Mucosa of descending colon (tissue), 3 donors: ENCODE measurements at regions not wholly inside any gene's neighbourhood (a gene's known extent, or its start where the extent isn't known, plus 50 kb on each side); places are given as distances from the start of the nearest gene placed in this dataset.
A peak's percentile ranks its signal among the peaks of the same experiment; 100 is the strongest.

Source experiments
- ATAC-seq: fragments of 200-7000 bp; cut with Tn5 transposase; one replicate; pipeline ENCODE4 v1.9.1; 2020; ENCODE audit warnings: mild to moderate bottlenecking, moderate library complexity
- DNase-seq, 3 donors: peaks; one replicate each; pipeline ENCODE4 v3.0.0-alpha.2; 2020
- H3K36me3 ChIP-seq: fragments of 200-600 bp; one replicate; pipeline ENCODE4 v1.8.0; 2021; ENCODE audit warnings: low read depth, mild to moderate bottlenecking
- H3K4me1 ChIP-seq: fragments of 200-600 bp; one replicate; pipeline ENCODE4 v1.8.0; 2021; ENCODE audit warnings: low read depth, mild to moderate bottlenecking
- H3K4me3 ChIP-seq: fragments of 200-600 bp; one replicate; pipeline ENCODE4 v1.8.0; 2021; ENCODE audit warnings: mild to moderate bottlenecking
- H3K9me3 ChIP-seq: fragments of 200-600 bp; one replicate; pipeline ENCODE4 v1.8.0; 2021; ENCODE audit warnings: mild to moderate bottlenecking
- CTCF ChIP-seq: fragments of 200-600 bp; IDR thresholded peaks from one replicate; pipeline ENCODE4 v1.8.0; 2022; ENCODE audit warnings: antibody characterized with exemption, mild to moderate bottlenecking
- intact Hi-C, 2 donors: fragments of 100-400 bp; cut with DNase I in 1 of 2; cut with micrococcal nuclease in 1 of 2; formaldehyde crosslinking; loops; one replicate each; pipeline versions ENCODE4 v1.11.0 to v1.11.1; 2022; cut with DNase I, micrococcal nuclease
- donor health status: DM: no; HTN: no; CAD: no; lungs with moderate emphysema.
- donor health status: DM: no; HTN: no; CAD: no.
- donor health status: DM: no; HTN: yes; CAD: no.

- H3K36me3 ChIP-seq = no peaks in the 10 kb centered on the region
- no peak for TF ChIP-seq CTCF
- no peak overlapping the region for H3K4me3 ChIP-seq
- intact Hi-C loops = no loop called here
- ATAC-seq = no peak
- no peak for DNase-seq
- H3K4me1 ChIP-seq = no peaks in the 10 kb centered on the region
- no peaks in the 10 kb centered on the region for H3K9me3 ChIP-seq
Observed at GRCh38 chr15:67991706-67992105, 62.4 kb upstream of the PIAS1 start.

GRCh38 chr15:67992411-67992810 is 61.7 kb upstream of the PIAS1 start:
- DNase-seq (no peak), ATAC-seq (no peak)
- Histone ChIP-seq H3K4me3 (no peak overlapping the region), H3K9me3 (no peaks in the 10 kb centered on the region), H3K4me1 (no peaks in the 10 kb centered on the region), H3K36me3 (no peaks in the 10 kb centered on the region)
- intact Hi-C loops = no loop called here
- no peak for TF ChIP-seq CTCF

- peak in 1 of 3 donors; percentile 13 for DNase-seq
- no peaks in the 10 kb centered on the region for H3K9me3 ChIP-seq
- no peak for TF ChIP-seq CTCF
- intact Hi-C loops = no loop called here
- peak; percentile 95 for ATAC-seq
- no peak overlapping the region for H3K4me3 ChIP-seq
- H3K36me3 ChIP-seq = no peaks in the 10 kb centered on the region
- H3K4me1 ChIP-seq = peaks cover 3% of the 10 kb centered on the region
Observed at GRCh38 chr15:67992834-67993233, 61.3 kb upstream of the PIAS1 start.

- no peaks in the 10 kb centered on the region for H3K9me3 ChIP-seq
- no peak for TF ChIP-seq CTCF
- no peaks in the 10 kb centered on the region for H3K36me3 ChIP-seq
- intact Hi-C loops = no loop called here
- H3K4me3 ChIP-seq = no peak overlapping the region
- H3K4me1 ChIP-seq = peaks cover 17% of the 10 kb centered on the region
- no peak for DNase-seq
- peak; percentile 78 for ATAC-seq
Observed at GRCh38 chr15:67997996-67998395, 56.1 kb upstream of the PIAS1 start.

GRCh38 chr15:67998599-67999133 is 55.4 kb upstream of the PIAS1 start:
- Histone ChIP-seq H3K36me3 (no peaks in the 10 kb centered on the region), H3K4me1 (peaks cover 17% of the 10 kb centered on the region), H3K4me3 (no peak overlapping the region), H3K9me3 (no peaks in the 10 kb centered on the region)
- no peak for TF ChIP-seq CTCF
- ATAC-seq = peak; percentile 92
- peak; percentile 72 to 84 (median 84) for DNase-seq
- intact Hi-C loops = no loop called here
